GM12878 (cell line): ENCODE measurements at regions not wholly inside any gene's neighbourhood (a gene's known extent, or its start where the extent isn't known, plus 50 kb on each side); places are given as distances from the start of the nearest gene placed in this dataset.

Source experiments
- CHD4 ChIP-seq: fragments of 200-600 bp; sonication (generic); IDR thresholded peaks from 2 replicates; pipeline ENCODE4 v1.6.1; 2016; ENCODE audit warnings: mild to moderate bottlenecking
- NFYA ChIP-seq: IDR thresholded peaks from 2 replicates; pipeline ENCODE4 v1.6.1; 2011; ENCODE audit warnings: low read depth, mild to moderate bottlenecking, low read length, improper control_type of control experiment, borderline replicate concordance
- NR2C1 ChIP-seq: fragments of 450-650 bp; IDR thresholded peaks from 2 replicates; pipeline ENCODE4 v1.6.1; 2017; ENCODE audit warnings: antibody characterized with exemption, mild to moderate bottlenecking, moderate library complexity
- POLR2AphosphoS2 ChIP-seq: IDR thresholded peaks from 2 replicates; pipeline ENCODE4 v1.6.1; 2011; ENCODE audit warnings: low read depth, mild to moderate bottlenecking, low read length, improper control_type of control experiment, moderate library complexity
- RAD21 ChIP-seq: IDR thresholded peaks from 2 replicates; pipeline ENCODE4 v1.6.1; 2011; ENCODE audit warnings: mild to moderate bottlenecking, low read depth, low read length, moderate library complexity; ENCODE audit not compliant: insufficient read depth
- SIN3A ChIP-seq: IDR thresholded peaks from 2 replicates; pipeline ENCODE4 v1.6.1; 2012; ENCODE audit warnings: low read depth, low read length, improper control_type of control experiment
- TCF7 ChIP-seq: IDR thresholded peaks from 2 replicates; pipeline ENCODE4 v1.6.1; 2014; ENCODE audit warnings: antibody characterized with exemption, borderline replicate concordance
- ZNF384 ChIP-seq: IDR thresholded peaks from 2 replicates; pipeline ENCODE4 v1.6.1; 2012; ENCODE audit warnings: low read depth, mild to moderate bottlenecking, low read length, improper control_type of control experiment, borderline replicate concordance
- TF ChIP-seq, protein P1 (sequence below): fragments of 450-650 bp; IDR thresholded peaks from 2 replicates; pipeline ENCODE4 v1.6.1; 2014; ENCODE audit warnings: mild to moderate bottlenecking
- TF ChIP-seq, protein P2 (sequence below): IDR thresholded peaks from 2 replicates; pipeline ENCODE4 v1.6.1; 2012; ENCODE audit warnings: improper control_type of control experiment, low read depth, low read length; ENCODE audit not compliant: insufficient replicate concordance
- TF ChIP-seq, protein P3 (sequence below): IDR thresholded peaks from 2 replicates; pipeline ENCODE4 v1.6.1; 2011; ENCODE audit warnings: mild to moderate bottlenecking, low read depth, low read length, moderate library complexity; ENCODE audit not compliant: insufficient replicate concordance

DNA sequence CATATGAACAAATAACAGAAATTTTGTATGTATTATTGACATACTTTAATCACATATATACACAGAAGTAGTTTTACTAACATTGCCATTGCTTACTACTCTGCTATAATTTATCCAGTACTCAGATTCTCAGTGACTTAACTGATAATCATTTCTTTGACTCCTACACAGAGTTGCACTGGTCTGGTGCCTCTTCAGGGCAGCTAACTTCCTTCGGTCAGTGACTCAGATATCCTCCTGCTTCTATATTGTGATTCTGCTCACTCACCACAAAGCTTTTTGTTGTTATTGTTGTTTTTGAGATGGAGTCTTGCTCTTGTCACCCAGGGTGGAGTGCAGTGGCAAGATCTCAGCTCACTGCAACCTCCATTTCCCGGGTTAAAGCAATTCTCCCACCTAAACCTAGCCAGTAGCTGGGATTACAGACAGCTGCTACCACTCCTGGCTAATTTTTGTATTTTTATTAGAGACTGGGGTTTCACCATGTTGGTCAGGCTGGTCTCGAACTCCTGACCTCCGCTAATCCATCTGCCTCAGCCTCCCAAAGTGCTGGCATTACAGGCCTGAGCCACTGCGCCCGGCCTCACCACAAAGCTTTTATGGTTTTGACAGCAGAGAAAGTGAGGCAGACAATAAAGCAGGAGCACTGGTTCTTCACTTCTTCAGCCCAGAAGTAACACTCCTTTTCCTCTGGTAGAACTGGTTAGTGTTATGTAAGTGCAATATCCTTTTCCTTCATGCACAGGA, 499.3 kb downstream of the EPHA5 start (continued):
- TF ChIP-seq TCF7 (no peak), NFYA (no peak), CHD4 (no peak), ZNF384 (no peak), RAD21 (no peak), NR2C1 (no peak), SIN3A (no peak), POLR2AphosphoS2 (no peak)
- TF ChIP-seq, protein P1, sequence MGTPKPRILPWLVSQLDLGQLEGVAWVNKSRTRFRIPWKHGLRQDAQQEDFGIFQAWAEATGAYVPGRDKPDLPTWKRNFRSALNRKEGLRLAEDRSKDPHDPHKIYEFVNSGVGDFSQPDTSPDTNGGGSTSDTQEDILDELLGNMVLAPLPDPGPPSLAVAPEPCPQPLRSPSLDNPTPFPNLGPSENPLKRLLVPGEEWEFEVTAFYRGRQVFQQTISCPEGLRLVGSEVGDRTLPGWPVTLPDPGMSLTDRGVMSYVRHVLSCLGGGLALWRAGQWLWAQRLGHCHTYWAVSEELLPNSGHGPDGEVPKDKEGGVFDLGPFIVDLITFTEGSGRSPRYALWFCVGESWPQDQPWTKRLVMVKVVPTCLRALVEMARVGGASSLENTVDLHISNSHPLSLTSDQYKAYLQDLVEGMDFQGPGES = no peak
- TF ChIP-seq, protein P2, sequence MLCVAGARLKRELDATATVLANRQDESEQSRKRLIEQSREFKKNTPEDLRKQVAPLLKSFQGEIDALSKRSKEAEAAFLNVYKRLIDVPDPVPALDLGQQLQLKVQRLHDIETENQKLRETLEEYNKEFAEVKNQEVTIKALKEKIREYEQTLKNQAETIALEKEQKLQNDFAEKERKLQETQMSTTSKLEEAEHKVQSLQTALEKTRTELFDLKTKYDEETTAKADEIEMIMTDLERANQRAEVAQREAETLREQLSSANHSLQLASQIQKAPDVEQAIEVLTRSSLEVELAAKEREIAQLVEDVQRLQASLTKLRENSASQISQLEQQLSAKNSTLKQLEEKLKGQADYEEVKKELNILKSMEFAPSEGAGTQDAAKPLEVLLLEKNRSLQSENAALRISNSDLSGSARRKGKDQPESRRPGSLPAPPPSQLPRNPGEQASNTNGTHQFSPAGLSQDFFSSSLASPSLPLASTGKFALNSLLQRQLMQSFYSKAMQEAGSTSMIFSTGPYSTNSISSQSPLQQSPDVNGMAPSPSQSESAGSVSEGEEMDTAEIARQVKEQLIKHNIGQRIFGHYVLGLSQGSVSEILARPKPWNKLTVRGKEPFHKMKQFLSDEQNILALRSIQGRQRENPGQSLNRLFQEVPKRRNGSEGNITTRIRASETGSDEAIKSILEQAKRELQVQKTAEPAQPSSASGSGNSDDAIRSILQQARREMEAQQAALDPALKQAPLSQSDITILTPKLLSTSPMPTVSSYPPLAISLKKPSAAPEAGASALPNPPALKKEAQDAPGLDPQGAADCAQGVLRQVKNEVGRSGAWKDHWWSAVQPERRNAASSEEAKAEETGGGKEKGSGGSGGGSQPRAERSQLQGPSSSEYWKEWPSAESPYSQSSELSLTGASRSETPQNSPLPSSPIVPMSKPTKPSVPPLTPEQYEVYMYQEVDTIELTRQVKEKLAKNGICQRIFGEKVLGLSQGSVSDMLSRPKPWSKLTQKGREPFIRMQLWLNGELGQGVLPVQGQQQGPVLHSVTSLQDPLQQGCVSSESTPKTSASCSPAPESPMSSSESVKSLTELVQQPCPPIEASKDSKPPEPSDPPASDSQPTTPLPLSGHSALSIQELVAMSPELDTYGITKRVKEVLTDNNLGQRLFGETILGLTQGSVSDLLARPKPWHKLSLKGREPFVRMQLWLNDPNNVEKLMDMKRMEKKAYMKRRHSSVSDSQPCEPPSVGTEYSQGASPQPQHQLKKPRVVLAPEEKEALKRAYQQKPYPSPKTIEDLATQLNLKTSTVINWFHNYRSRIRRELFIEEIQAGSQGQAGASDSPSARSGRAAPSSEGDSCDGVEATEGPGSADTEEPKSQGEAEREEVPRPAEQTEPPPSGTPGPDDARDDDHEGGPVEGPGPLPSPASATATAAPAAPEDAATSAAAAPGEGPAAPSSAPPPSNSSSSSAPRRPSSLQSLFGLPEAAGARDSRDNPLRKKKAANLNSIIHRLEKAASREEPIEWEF = no peak
- TF ChIP-seq, protein P3, sequence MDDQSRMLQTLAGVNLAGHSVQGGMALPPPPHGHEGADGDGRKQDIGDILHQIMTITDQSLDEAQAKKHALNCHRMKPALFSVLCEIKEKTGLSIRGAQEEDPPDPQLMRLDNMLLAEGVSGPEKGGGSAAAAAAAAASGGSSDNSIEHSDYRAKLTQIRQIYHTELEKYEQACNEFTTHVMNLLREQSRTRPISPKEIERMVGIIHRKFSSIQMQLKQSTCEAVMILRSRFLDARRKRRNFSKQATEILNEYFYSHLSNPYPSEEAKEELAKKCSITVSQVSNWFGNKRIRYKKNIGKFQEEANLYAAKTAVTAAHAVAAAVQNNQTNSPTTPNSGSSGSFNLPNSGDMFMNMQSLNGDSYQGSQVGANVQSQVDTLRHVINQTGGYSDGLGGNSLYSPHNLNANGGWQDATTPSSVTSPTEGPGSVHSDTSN = no peak
